ENCODE measurements at regions not wholly inside any gene's neighbourhood (a gene's known extent, or its start where the extent isn't known, plus 50 kb on each side); places are given as distances from the start of the nearest gene placed in this dataset.

- TF ChIP-seq POLR2A (IDR thresholded peaks at IDR 0.05): no peak
- TF ChIP-seq CTCF (IDR thresholded peaks at IDR 0.05): no peak
These were observed 794.9 kb downstream of the BRD1 start for GRCh38 chr22:49032821-49033220.

Data from heart left ventricle (tissue), 13 donors.